Tibial nerve (tissue), 4 donors: ENCODE measurements at regions not wholly inside any gene's neighbourhood (a gene's known extent, or its start where the extent isn't known, plus 50 kb on each side); places are given as distances from the start of the nearest gene placed in this dataset.

Source experiments
- DNase-seq, 2 donors: peaks; one replicate each; pipeline ENCODE4 v3.0.0-alpha.2; 2019; ENCODE audit warnings: low spot score in 2 of 2
- H3K27ac ChIP-seq, 4 donors: fragments of 200-600 bp; sonication (generic) in 3 of 4; one replicate each; pipeline ENCODE4 v1.5.1; 2017 to 2019; ENCODE audit warnings: mild to moderate bottlenecking in 1 of 4
- H3K27me3 ChIP-seq, 2 donors: fragments of 200-600 bp; sonication (generic) in 1 of 2; one replicate each; pipeline versions ENCODE4 v1.5.1 to v1.6.0; 2017 to 2019
- H3K36me3 ChIP-seq, 3 donors: fragments of 200-600 bp; sonication (generic); one replicate each; pipeline ENCODE4 v1.5.1; 2018 to 2019
- H3K4me1 ChIP-seq, 4 donors: fragments of 200-600 bp; sonication (generic) in 3 of 4; one replicate each; pipeline ENCODE4 v1.5.1; 2017 to 2019
- H3K4me3 ChIP-seq, 4 donors: fragments of 200-600 bp; sonication (generic) in 3 of 4; one replicate each; pipeline ENCODE4 v1.5.1; 2017 to 2019; ENCODE audit warnings: mild to moderate bottlenecking in 1 of 4, moderate library complexity in 1 of 4
- H3K9me3 ChIP-seq, 4 donors: fragments of 200-600 bp; sonication (generic) in 3 of 4; one replicate each; pipeline ENCODE4 v1.5.1; 2017 to 2019
- EP300 ChIP-seq, 2 donors: sonication (generic); formaldehyde crosslinking; IDR thresholded peaks; one replicate each; pipeline ENCODE4 v1.6.1; 2017; ENCODE audit warnings: antibody characterized with exemption in 2 of 2, mild to moderate bottlenecking in 1 of 2
- POLR2A ChIP-seq, 2 donors: fragments of 450-650 bp; IDR thresholded peaks; one replicate each; pipeline ENCODE4 v1.6.1; 2017; ENCODE audit warnings: antibody characterized with exemption in 2 of 2, mild to moderate bottlenecking in 2 of 2, moderate library complexity in 2 of 2
- WGBS, 2 donors: methylation state at CpG; one replicate each; pipeline ENCODE4 v1.1.5; 2018; 5-methylcytosine and 5-hydroxymethylcytosine counted together
- TF ChIP-seq, protein P1 (sequence below), 5 experiments: fragments of 200-600 bp in 3 of 5; fragments of 450-650 bp in 2 of 5; sonication (generic) in 3 of 5; IDR thresholded peaks; one replicate each; pipeline ENCODE4 v1.5.1; 2016 to 2019; ENCODE audit warnings: antibody characterized with exemption in 5 of 5, mild to moderate bottlenecking in 3 of 5, moderate library complexity in 2 of 5

- TF ChIP-seq, protein P1, sequence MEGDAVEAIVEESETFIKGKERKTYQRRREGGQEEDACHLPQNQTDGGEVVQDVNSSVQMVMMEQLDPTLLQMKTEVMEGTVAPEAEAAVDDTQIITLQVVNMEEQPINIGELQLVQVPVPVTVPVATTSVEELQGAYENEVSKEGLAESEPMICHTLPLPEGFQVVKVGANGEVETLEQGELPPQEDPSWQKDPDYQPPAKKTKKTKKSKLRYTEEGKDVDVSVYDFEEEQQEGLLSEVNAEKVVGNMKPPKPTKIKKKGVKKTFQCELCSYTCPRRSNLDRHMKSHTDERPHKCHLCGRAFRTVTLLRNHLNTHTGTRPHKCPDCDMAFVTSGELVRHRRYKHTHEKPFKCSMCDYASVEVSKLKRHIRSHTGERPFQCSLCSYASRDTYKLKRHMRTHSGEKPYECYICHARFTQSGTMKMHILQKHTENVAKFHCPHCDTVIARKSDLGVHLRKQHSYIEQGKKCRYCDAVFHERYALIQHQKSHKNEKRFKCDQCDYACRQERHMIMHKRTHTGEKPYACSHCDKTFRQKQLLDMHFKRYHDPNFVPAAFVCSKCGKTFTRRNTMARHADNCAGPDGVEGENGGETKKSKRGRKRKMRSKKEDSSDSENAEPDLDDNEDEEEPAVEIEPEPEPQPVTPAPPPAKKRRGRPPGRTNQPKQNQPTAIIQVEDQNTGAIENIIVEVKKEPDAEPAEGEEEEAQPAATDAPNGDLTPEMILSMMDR (IDR thresholded peaks at IDR 0.05): no peak
- TF ChIP-seq POLR2A (IDR thresholded peaks at IDR 0.05) (no peak), EP300 (IDR thresholded peaks at IDR 0.05) (no peak)
- no peaks in the 10 kb centered on the region for H3K9me3 ChIP-seq
- H3K27me3 ChIP-seq: no peaks in the 10 kb centered on the region
- no peak overlapping the region for H3K27ac ChIP-seq
- no peak for DNase-seq
- no peak overlapping the region for H3K4me3 ChIP-seq
- H3K36me3 ChIP-seq: no peaks in the 10 kb centered on the region
- 78 to 90% methylated on average over 12 to 16 of the region's 16 CpGs for WGBS, 2 donors
- H3K4me1 ChIP-seq: no peaks in the 10 kb centered on the region
These were observed 234.6 kb upstream of the MYT1L start for GRCh38 chr2:2565671-2566070.

GRCh38 chr2:2564300-2565078 lies 233.4 kb upstream of the MYT1L start:
- no peak for TF ChIP-seq POLR2A (IDR thresholded peaks at IDR 0.05)
- TF ChIP-seq, protein P1 (IDR thresholded peaks at IDR 0.05): no peak
- no peak for TF ChIP-seq EP300 (IDR thresholded peaks at IDR 0.05)
- 45 to 60% methylated on average over 24 of the region's 24 CpGs for WGBS, 2 donors
- Histone ChIP-seq H3K4me3 (no peak overlapping the region), H3K9me3 (no peaks in the 10 kb centered on the region), H3K27ac (no peak overlapping the region), H3K4me1 (no peaks in the 10 kb centered on the region), H3K36me3 (no peaks in the 10 kb centered on the region), H3K27me3 (no peaks in the 10 kb centered on the region)
- DNase-seq: no peak

DNA sequence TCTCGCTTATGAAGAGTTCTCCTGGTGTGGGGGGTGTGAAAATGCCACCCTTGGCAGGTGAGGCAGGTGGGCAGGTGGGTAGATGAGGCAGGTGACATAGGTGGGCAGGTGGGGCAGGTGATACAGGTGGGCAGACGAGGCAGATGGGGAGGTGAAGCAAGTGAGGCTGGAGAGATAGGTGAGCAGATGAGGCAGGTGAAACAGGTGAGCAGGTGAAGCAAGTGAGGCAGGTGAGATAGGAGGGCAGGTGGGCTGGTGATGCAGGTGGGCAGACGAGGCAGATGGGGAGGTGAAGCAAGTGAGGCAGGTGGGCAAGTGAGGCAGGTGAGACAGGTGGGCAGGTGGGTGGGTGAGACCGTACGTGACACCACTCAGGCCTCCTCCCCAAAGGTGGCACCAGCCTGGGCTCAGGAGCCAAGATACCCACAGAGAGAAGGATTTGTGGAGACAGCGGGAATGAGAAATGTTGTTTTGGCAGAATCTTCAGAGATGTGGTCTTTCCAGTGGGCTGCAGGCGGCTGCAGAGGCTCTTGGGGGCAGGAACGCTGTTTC lies 232.3 kb upstream of the MYT1L start:
- TF ChIP-seq, protein P1 (IDR thresholded peaks at IDR 0.05): no peak
- TF ChIP-seq POLR2A (IDR thresholded peaks at IDR 0.05) (no peak), EP300 (IDR thresholded peaks at IDR 0.05) (no peak)
- Histone ChIP-seq H3K27me3 (no peaks in the 10 kb centered on the region), H3K4me1 (no peaks in the 10 kb centered on the region), H3K27ac (no peak overlapping the region), H3K36me3 (no peaks in the 10 kb centered on the region), H3K4me3 (no peak overlapping the region), H3K9me3 (no peaks in the 10 kb centered on the region)
- WGBS, 2 donors: 70 to 73% methylated on average over 8 of the region's 8 CpGs
- no peak for DNase-seq

- 74% methylated on average over 5 of the region's 5 CpGs for WGBS, 2 donors
- no peak overlapping the region for H3K4me3 ChIP-seq
- no peak for DNase-seq
These were observed 231.8 kb upstream of the MYT1L start for GRCh38 chr2:2562867-2563266.

More at GRCh38 chr2:2562867-2563266, 231.8 kb upstream of the MYT1L start:
- Histone ChIP-seq H3K9me3 (no peaks in the 10 kb centered on the region), H3K27me3 (no peaks in the 10 kb centered on the region), H3K36me3 (no peaks in the 10 kb centered on the region), H3K4me1 (no peaks in the 10 kb centered on the region), H3K27ac (no peak overlapping the region)
- TF ChIP-seq, protein P1 (IDR thresholded peaks at IDR 0.05): no peak
- TF ChIP-seq POLR2A (IDR thresholded peaks at IDR 0.05) (no peak), EP300 (IDR thresholded peaks at IDR 0.05) (no peak)
